DOHH2 (cell line): ENCODE measurements at regions not wholly inside any gene's neighbourhood (a gene's known extent, or its start where the extent isn't known, plus 50 kb on each side); places are given as distances from the start of the nearest gene placed in this dataset.

Experiments used
- CTCF ChIP-seq: fragments of 200-600 bp; sonication (generic); IDR thresholded peaks from one replicate; pipeline ENCODE4 v1.5.1; 2014; ENCODE audit warnings: antibody characterized with exemption, mild to moderate bottlenecking, low read depth, low read length; ENCODE audit not compliant: poor library complexity, severe bottlenecking
- EZH2phosphoT487 ChIP-seq: fragments of 200-600 bp; sonication (generic); IDR thresholded peaks from 2 replicates; pipeline ENCODE4 v1.6.1; 2017; ENCODE audit warnings: borderline replicate concordance, mild to moderate bottlenecking, antibody characterized with exemption, low read length, moderate library complexity, mixed read lengths

DNA sequence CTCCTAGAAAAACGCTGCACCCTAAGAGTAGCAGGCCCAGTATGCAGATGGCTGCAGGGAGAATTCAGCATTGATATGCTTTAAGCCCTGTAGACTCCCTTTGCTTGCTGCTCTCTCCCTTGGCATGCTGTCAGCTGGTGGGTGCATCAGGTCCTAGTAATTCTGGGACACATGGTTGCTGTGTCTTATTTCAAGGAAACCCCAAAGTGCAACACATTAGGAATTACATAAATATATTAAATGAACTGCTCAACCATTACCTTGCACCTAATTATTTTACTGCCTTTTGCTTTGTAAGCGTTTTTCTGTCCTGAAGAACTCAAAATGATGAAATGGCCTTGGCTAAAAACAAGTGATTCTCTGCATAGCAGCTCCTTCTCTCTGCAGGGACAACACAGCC is 516.3 kb downstream of the ZIC3 start:
- TF ChIP-seq CTCF, result no peak
- TF ChIP-seq EZH2phosphoT487, result no peak
